ENCODE measurements at regions not wholly inside any gene's neighbourhood (a gene's known extent, or its start where the extent isn't known, plus 50 kb on each side); places are given as distances from the start of the nearest gene placed in this dataset.

DNA sequence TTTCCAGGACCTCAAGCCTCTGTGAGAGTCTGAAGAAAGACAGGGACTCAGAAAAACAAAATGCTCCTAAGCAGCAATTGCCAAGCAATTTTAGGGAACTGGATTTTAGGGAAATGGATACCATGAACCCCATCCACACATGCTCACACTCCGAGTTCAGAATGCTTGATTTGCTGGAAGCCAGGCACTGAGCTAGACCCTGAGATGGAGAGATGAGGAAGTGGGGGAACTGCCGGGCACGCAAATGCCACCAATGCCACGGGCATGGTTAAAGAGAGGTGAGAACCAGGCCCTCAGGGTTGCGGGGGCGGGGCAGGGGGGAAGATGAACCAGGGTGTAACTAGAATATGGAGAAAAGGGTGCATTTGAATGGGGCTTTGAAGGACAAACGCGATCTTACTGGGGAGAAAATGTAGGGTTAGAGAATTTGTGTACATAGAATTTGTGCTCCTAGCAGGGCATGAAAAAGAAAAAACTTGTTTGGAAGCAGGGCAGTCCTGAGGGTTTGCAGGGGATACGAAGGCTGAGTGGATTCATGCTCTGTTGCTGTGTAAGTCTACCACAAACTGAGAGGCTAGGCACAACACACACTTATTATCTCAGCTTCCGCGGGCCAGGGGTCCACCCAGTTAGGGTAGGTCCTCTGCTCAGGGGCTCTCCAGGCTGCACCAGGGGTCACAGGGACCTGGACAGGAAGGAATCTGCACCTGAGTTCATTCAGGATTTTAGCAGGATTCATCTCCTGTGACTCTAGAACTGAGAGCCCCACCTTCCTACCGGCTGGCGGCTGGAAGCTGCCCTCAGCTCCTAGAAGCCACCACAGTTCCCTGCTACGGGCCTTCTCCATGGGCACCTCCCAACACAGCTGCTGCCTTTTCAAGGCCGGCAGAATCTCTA is 108.0 kb downstream of the SNX5 start:
- TF ChIP-seq POLR2A (IDR thresholded peaks at IDR 0.05) (no peak), CTCF (IDR thresholded peaks at IDR 0.05) (no peak)
